Activated CD4-positive, alpha-beta T cell treated with anti-CD3 and anti-CD28 coated beads, Interleukin-2, amount 50 U/mL, for 1 hour (primary cell): ENCODE measurements at regions not wholly inside any gene's neighbourhood (a gene's known extent, or its start where the extent isn't known, plus 50 kb on each side); places are given as distances from the start of the nearest gene placed in this dataset.
"Not testable (repeated sequence)": the region's sequence is repeated elsewhere in the genome, so short reads cannot be mapped to it uniquely, and the experiment has no call there.

ENCODE experiments used
- DNase-seq: peaks from one replicate; pipeline ENCODE4 v3.0.0-alpha.2; 2020

- no peak for DNase-seq
Observed at GRCh38 chr10:15427843-15428414, 56.8 kb upstream of the FAM171A1 start.

DNA sequence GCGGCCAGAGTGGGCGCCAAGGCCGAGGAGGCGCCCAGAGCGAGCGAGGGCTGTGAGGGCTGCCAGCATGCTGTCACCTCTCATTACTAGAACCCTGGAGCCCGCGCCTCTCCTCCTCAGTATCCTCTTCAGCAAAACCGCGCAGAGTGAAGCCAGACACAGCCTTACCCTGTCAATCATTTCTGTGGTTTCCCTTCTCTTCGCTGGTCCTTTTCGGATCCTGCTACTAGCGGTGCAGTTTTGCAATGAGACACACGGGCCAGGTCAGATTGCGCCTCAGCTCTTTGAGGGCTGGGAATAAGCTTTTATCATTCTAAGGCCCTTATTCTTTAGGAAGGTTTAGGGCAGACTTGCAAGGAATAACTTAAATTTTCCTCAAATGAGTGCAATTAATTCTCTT, 55.5 kb upstream of the FAM171A1 start:
- DNase-seq = no peak

- no peak for DNase-seq
Observed at GRCh38 chr10:15426115-15426514, 55.0 kb upstream of the FAM171A1 start.

DNA sequence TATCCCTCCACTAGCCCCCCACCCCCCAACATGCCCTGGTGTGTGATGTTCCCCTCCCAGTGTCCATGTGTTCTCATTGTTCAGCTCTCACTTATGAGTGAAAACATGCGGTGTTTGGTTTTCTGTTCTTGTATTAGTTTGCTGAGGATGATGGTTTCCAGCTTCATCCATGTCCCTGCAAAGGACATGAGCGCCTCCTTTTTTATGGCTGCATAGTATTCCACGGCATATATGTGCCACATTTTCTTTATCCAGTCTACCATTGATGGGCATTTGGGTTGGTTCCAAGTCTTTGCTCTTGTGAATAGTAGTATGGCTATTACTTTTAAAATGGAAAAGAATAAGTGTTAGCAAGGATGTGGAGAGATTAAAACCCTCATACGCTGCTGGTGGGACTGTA, 50.8 kb upstream of the FAM171A1 start:
- DNase-seq = not testable (repeated sequence)
